ENCODE measurements at regions not wholly inside any gene's neighbourhood (a gene's known extent, or its start where the extent isn't known, plus 50 kb on each side); places are given as distances from the start of the nearest gene placed in this dataset.
"Not testable (repeated sequence)": the region's sequence is repeated elsewhere in the genome, so short reads cannot be mapped to it uniquely, and the experiment has no call there.

- DNase-seq: no peak
Measured at GRCh38 chr14:97993508-97994019, 1196.4 kb downstream of the VRK1 start.

GRCh38 chr14:97994020-97994531, 1196.9 kb downstream of the VRK1 start:
- DNase-seq: peak; percentile 26

- DNase-seq: no peak
Measured at GRCh38 chr14:97995038-97995437, 1197.9 kb downstream of the VRK1 start.

GRCh38 chr14:97995531-97995930, 1198.3 kb downstream of the VRK1 start:
- no peak for DNase-seq

GRCh38 chr14:98006008-98006407, 1208.8 kb downstream of the VRK1 start:
- no peak for DNase-seq

GRCh38 chr14:98008381-98009113, 1211.4 kb downstream of the VRK1 start:
- DNase-seq: no peak

- not testable (repeated sequence) for DNase-seq
Measured at GRCh38 chr14:98009177-98009576, 1212.0 kb downstream of the VRK1 start.

- no peak for DNase-seq
Measured at GRCh38 chr14:98010784-98011183, 1213.6 kb downstream of the VRK1 start.

GRCh38 chr14:98014851-98015615, 1217.9 kb downstream of the VRK1 start:
- no peak for DNase-seq

GRCh38 chr14:98015921-98016320, 1218.7 kb downstream of the VRK1 start:
- DNase-seq: no peak

- DNase-seq: no peak
Measured at GRCh38 chr14:98018628-98019027, 1221.4 kb downstream of the VRK1 start.

- DNase-seq: no peak
Measured at GRCh38 chr14:98022541-98023520, 1225.6 kb downstream of the VRK1 start.

- DNase-seq: no peak
Measured at GRCh38 chr14:98028162-98028561, 1231.0 kb downstream of the VRK1 start.

- no peak for DNase-seq
Measured at GRCh38 chr14:98035396-98035795, 1236.6 kb downstream of the BCL11B start.

GRCh38 chr14:98037831-98038230, 1234.2 kb downstream of the BCL11B start:
- no peak for DNase-seq

- no peak for DNase-seq
Measured at GRCh38 chr14:98056946-98057345, 1215.1 kb downstream of the BCL11B start.

- DNase-seq: no peak
Measured at GRCh38 chr14:98059106-98059505, 1212.9 kb downstream of the BCL11B start.

GRCh38 chr14:98062083-98062482, 1209.9 kb downstream of the BCL11B start:
- no peak for DNase-seq

- DNase-seq: no peak
Measured at GRCh38 chr14:98069712-98070171, 1202.3 kb downstream of the BCL11B start.

- DNase-seq: no peak
Measured at GRCh38 chr14:98070536-98070935, 1201.5 kb downstream of the BCL11B start.

GRCh38 chr14:98074111-98074510, 1197.9 kb downstream of the BCL11B start:
- no peak for DNase-seq

GRCh38 chr14:98077176-98077575, 1194.8 kb downstream of the BCL11B start:
- DNase-seq: no peak

- no peak for DNase-seq
Measured at GRCh38 chr14:98082833-98083232, 1189.2 kb downstream of the BCL11B start.
